SJSA1 (cell line): ENCODE measurements at regions not wholly inside any gene's neighbourhood (a gene's known extent, or its start where the extent isn't known, plus 50 kb on each side); places are given as distances from the start of the nearest gene placed in this dataset.
"Not testable (repeated sequence)": the region's sequence is repeated elsewhere in the genome, so short reads cannot be mapped to it uniquely, and the experiment has no call there.

ENCODE experiments used
- DNase-seq, 2 experiments: peaks; one replicate each; pipeline ENCODE4 v3.0.0-alpha.2; 2015 to 2020; ENCODE audit warnings: low spot score in 2 of 2, low read depth in 1 of 2
- H3K27ac ChIP-seq: fragments of 250-450 bp; sonication (Bioruptor Pico); 2 replicates; pipeline ENCODE4 v1.5.1; 2020; ENCODE audit warnings: mild to moderate bottlenecking, moderate library complexity
- H3K27me3 ChIP-seq: fragments of 250-450 bp; sonication (Bioruptor Pico); replicated peaks from 2 replicates; pipeline ENCODE4 v1.5.1; 2020; ENCODE audit warnings: mild to moderate bottlenecking, moderate library complexity
- H3K36me3 ChIP-seq: fragments of 250-450 bp; sonication (Bioruptor Pico); 2 replicates; pipeline ENCODE4 v1.5.1; 2020; ENCODE audit warnings: mild to moderate bottlenecking
- H3K4me1 ChIP-seq: fragments of 250-450 bp; sonication (Bioruptor Pico); replicated peaks from 2 replicates; pipeline ENCODE4 v1.6.1; 2021; ENCODE audit warnings: mild to moderate bottlenecking
- H3K4me3 ChIP-seq: fragments of 250-450 bp; sonication (Bioruptor Pico); 2 replicates; pipeline ENCODE4 v1.5.1; 2020; ENCODE audit warnings: mild to moderate bottlenecking
- H3K9me3 ChIP-seq: fragments of 250-450 bp; sonication (Bioruptor Pico); replicated peaks from 2 replicates; pipeline ENCODE4 v1.5.1; 2020; ENCODE audit warnings: mild to moderate bottlenecking

- H3K4me3 ChIP-seq: no peak overlapping the region
- H3K27ac ChIP-seq: no peak overlapping the region
- no peak for DNase-seq
- no peaks in the 10 kb centered on the region for H3K27me3 ChIP-seq
- no peaks in the 10 kb centered on the region for H3K4me1 ChIP-seq
- H3K36me3 ChIP-seq: no peaks in the 10 kb centered on the region
- peaks cover 2% of the 10 kb centered on the region; the same call in 1 of the 2 replicates for H3K9me3 ChIP-seq
Measured at GRCh38 chr1:60681095-60681860, 401.1 kb upstream of the NFIA start.

GRCh38 chr1:60679524-60680375 is 402.6 kb upstream of the NFIA start:
- Histone ChIP-seq H3K9me3 (peaks cover 5% of the 10 kb centered on the region; the same call in 1 of the 2 replicates), H3K36me3 (no peaks in the 10 kb centered on the region), H3K27me3 (no peaks in the 10 kb centered on the region), H3K4me3 (no peak overlapping the region), H3K27ac (no peak overlapping the region), H3K4me1 (no peaks in the 10 kb centered on the region)
- DNase-seq: no peak

- Histone ChIP-seq H3K4me3 (no peak overlapping the region), H3K27me3 (no peaks in the 10 kb centered on the region), H3K4me1 (no peaks in the 10 kb centered on the region), H3K27ac (no peak overlapping the region), H3K9me3 (peaks cover 5% of the 10 kb centered on the region; the same call in 1 of the 2 replicates), H3K36me3 (no peaks in the 10 kb centered on the region)
- DNase-seq: no peak
Measured at GRCh38 chr1:60678802-60679201, 403.6 kb upstream of the NFIA start.

- Histone ChIP-seq H3K9me3 (peaks cover 5% of the 10 kb centered on the region; the same call in 1 of the 2 replicates), H3K4me3 (no peak overlapping the region), H3K27me3 (no peaks in the 10 kb centered on the region), H3K27ac (no peak overlapping the region), H3K4me1 (no peaks in the 10 kb centered on the region), H3K36me3 (no peaks in the 10 kb centered on the region)
- DNase-seq: no peak
Measured at GRCh38 chr1:60678391-60678790, 404.0 kb upstream of the NFIA start.

- peaks cover 5% of the 10 kb centered on the region; the same call in 1 of the 2 replicates for H3K9me3 ChIP-seq
- H3K4me3 ChIP-seq: no peak overlapping the region
- no peaks in the 10 kb centered on the region for H3K4me1 ChIP-seq
- no peak for DNase-seq
- H3K27ac ChIP-seq: no peak overlapping the region
- H3K27me3 ChIP-seq: no peaks in the 10 kb centered on the region
- no peaks in the 10 kb centered on the region for H3K36me3 ChIP-seq
Measured at GRCh38 chr1:60672449-60672848, 409.9 kb upstream of the NFIA start.

GRCh38 chr1:60670302-60670701 is 412.1 kb upstream of the NFIA start:
- Histone ChIP-seq H3K27me3 (no peaks in the 10 kb centered on the region), H3K27ac (no peak overlapping the region), H3K9me3 (0 out of 2 replicates have a peak, but pooled peaks cover 3% of the 10 kb centered on the region), H3K4me1 (no peaks in the 10 kb centered on the region), H3K36me3 (no peaks in the 10 kb centered on the region), H3K4me3 (no peak overlapping the region)
- no peak for DNase-seq

GRCh38 chr1:60668585-60668984 is 413.8 kb upstream of the NFIA start:
- Histone ChIP-seq H3K9me3 (0 out of 2 replicates have a peak, but pooled peaks cover 3% of the 10 kb centered on the region), H3K4me1 (no peaks in the 10 kb centered on the region), H3K27ac (no peak overlapping the region), H3K4me3 (no peak overlapping the region), H3K36me3 (no peaks in the 10 kb centered on the region), H3K27me3 (no peaks in the 10 kb centered on the region)
- no peak for DNase-seq

- H3K27me3 ChIP-seq: no peaks in the 10 kb centered on the region
- no peaks in the 10 kb centered on the region for H3K4me1 ChIP-seq
- H3K4me3 ChIP-seq: no peak overlapping the region
- no peak for DNase-seq
- H3K27ac ChIP-seq: no peak overlapping the region
- H3K9me3 ChIP-seq: 0 out of 2 replicates have a peak, but pooled peaks cover 3% of the 10 kb centered on the region
- no peaks in the 10 kb centered on the region for H3K36me3 ChIP-seq
Measured at GRCh38 chr1:60665311-60665710, 417.1 kb upstream of the NFIA start.

GRCh38 chr1:60664086-60664625 is 418.2 kb upstream of the NFIA start:
- H3K27me3 ChIP-seq: no peaks in the 10 kb centered on the region
- H3K36me3 ChIP-seq: no peaks in the 10 kb centered on the region
- DNase-seq: no peak
- no peak overlapping the region for H3K4me3 ChIP-seq
- H3K4me1 ChIP-seq: no peaks in the 10 kb centered on the region
- no peak overlapping the region for H3K27ac ChIP-seq
- H3K9me3 ChIP-seq: 0 out of 2 replicates have a peak, but pooled peaks cover 3% of the 10 kb centered on the region

GRCh38 chr1:60662486-60663044 is 419.8 kb upstream of the NFIA start:
- Histone ChIP-seq H3K4me3 (no peak overlapping the region), H3K27me3 (no peaks in the 10 kb centered on the region), H3K36me3 (no peaks in the 10 kb centered on the region), H3K27ac (no peak overlapping the region), H3K4me1 (no peaks in the 10 kb centered on the region), H3K9me3 (0 out of 2 replicates have a peak, but pooled peaks cover 3% of the 10 kb centered on the region)
- no peak for DNase-seq

GRCh38 chr1:60657926-60658325 is 424.4 kb upstream of the NFIA start:
- DNase-seq: no peak

GRCh38 chr1:60655679-60656355 is 426.5 kb upstream of the NFIA start:
- H3K27ac ChIP-seq: no peak overlapping the region
- H3K9me3 ChIP-seq: 0 out of 2 replicates have a peak, but pooled peaks cover 4% of the 10 kb centered on the region
- H3K4me3 ChIP-seq: no peak overlapping the region
- H3K27me3 ChIP-seq: no peaks in the 10 kb centered on the region
- no peaks in the 10 kb centered on the region for H3K36me3 ChIP-seq
- no peak for DNase-seq
- no peaks in the 10 kb centered on the region for H3K4me1 ChIP-seq

More at GRCh38 chr1:60657926-60658325, 424.4 kb upstream of the NFIA start:
- Histone ChIP-seq H3K4me3 (no peak overlapping the region), H3K27me3 (no peaks in the 10 kb centered on the region), H3K4me1 (no peaks in the 10 kb centered on the region), H3K9me3 (0 out of 2 replicates have a peak, but pooled peaks cover 4% of the 10 kb centered on the region), H3K36me3 (no peaks in the 10 kb centered on the region), H3K27ac (no peak overlapping the region)

GRCh38 chr1:60640033-60640551 is 442.3 kb upstream of the NFIA start:
- H3K4me1 ChIP-seq, H3K36me3 ChIP-seq, DNase-seq, H3K27ac ChIP-seq, H3K9me3 ChIP-seq, H3K4me3 ChIP-seq, H3K27me3 ChIP-seq: not testable (repeated sequence)
